Glutamatergic neuron (in vitro differentiated cells): ENCODE measurements at regions not wholly inside any gene's neighbourhood (a gene's known extent, or its start where the extent isn't known, plus 50 kb on each side); places are given as distances from the start of the nearest gene placed in this dataset.

ENCODE experiments used
- DNase-seq: peaks from one replicate; pipeline ENCODE4 v3.0.0; 2022
- H3K27ac Mint-ChIP-seq: one replicate; pipeline ENCODE4 v1.8.0; 2020; ENCODE audit warnings: mild to moderate bottlenecking, mixed read lengths, inconsistent platforms; ENCODE audit not compliant: unreplicated experiment
- H3K27me3 Mint-ChIP-seq: one replicate; pipeline ENCODE4 v1.8.0; 2020; ENCODE audit warnings: mild to moderate bottlenecking, moderate library complexity, mixed read lengths, inconsistent platforms; ENCODE audit not compliant: unreplicated experiment
- H3K36me3 Mint-ChIP-seq: one replicate; pipeline ENCODE4 v1.8.0; 2020; ENCODE audit warnings: mild to moderate bottlenecking, mixed read lengths, inconsistent platforms; ENCODE audit not compliant: unreplicated experiment
- H3K4me1 Mint-ChIP-seq: one replicate; pipeline ENCODE4 v1.8.0; 2020; ENCODE audit warnings: mild to moderate bottlenecking, low read depth, mixed read lengths, inconsistent platforms; ENCODE audit not compliant: unreplicated experiment
- H3K4me3 Mint-ChIP-seq: one replicate; pipeline ENCODE4 v1.8.0; 2020; ENCODE audit warnings: mild to moderate bottlenecking, mixed read lengths, inconsistent platforms; ENCODE audit not compliant: unreplicated experiment
- H3K9me3 Mint-ChIP-seq: one replicate; pipeline ENCODE4 v1.8.0; 2020; ENCODE audit warnings: mild to moderate bottlenecking, moderate library complexity, mixed read lengths, inconsistent platforms; ENCODE audit not compliant: unreplicated experiment
- TF ChIP-seq, protein P1 (sequence below): fragments of 200-600 bp; sonication (generic); IDR thresholded peaks from one replicate; pipeline ENCODE4 v1.5.0; 2021; ENCODE audit not compliant: partially characterized antibody, unreplicated experiment

DNA sequence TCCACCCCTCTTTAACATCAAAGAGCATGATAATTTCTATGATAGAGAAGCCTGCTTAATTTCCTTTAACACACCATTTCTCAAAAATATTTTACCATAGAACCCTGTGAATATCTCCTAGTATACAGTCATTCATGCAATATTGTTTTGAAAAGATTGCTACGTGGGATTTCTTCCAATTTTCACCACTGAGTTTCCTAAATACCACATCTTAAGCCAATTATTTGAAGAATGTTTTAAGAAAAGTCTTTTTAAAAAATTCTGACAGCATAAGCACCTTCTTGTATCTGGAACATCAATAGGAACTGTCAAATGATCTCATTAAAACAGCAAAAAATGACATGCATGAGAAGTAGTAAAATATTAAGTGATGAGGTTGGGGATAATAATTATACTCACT is 1126.7 kb downstream of the TUSC7 start:
- no peak overlapping the region for H3K27ac Mint-ChIP-seq
- H3K4me3 Mint-ChIP-seq = no peak overlapping the region
- H3K27me3 Mint-ChIP-seq = no peaks in the 10 kb centered on the region
- H3K9me3 Mint-ChIP-seq = no peaks in the 10 kb centered on the region
- H3K4me1 Mint-ChIP-seq = peaks cover 8% of the 10 kb centered on the region
- H3K36me3 Mint-ChIP-seq = no peaks in the 10 kb centered on the region
- no peak for DNase-seq
- TF ChIP-seq, protein P1, sequence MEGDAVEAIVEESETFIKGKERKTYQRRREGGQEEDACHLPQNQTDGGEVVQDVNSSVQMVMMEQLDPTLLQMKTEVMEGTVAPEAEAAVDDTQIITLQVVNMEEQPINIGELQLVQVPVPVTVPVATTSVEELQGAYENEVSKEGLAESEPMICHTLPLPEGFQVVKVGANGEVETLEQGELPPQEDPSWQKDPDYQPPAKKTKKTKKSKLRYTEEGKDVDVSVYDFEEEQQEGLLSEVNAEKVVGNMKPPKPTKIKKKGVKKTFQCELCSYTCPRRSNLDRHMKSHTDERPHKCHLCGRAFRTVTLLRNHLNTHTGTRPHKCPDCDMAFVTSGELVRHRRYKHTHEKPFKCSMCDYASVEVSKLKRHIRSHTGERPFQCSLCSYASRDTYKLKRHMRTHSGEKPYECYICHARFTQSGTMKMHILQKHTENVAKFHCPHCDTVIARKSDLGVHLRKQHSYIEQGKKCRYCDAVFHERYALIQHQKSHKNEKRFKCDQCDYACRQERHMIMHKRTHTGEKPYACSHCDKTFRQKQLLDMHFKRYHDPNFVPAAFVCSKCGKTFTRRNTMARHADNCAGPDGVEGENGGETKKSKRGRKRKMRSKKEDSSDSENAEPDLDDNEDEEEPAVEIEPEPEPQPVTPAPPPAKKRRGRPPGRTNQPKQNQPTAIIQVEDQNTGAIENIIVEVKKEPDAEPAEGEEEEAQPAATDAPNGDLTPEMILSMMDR = no peak

DNA sequence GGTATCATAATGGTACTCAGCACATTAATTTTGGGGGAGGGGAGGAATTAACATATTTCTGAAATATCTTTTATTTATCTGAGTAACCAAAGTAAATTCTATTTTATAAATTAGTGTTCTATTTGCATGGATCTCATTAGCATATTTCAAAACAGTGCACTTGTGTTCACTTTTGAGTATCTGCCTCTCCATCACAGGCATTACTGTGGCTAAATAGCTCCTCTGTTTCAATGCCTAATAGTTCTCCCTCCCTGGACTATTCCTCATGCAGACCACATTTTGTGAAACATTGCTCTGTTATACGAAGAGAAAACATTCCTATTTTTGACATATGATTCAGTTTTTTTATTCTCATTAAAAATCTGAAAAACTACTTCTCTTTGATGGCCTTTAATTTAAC is 1127.8 kb downstream of the TUSC7 start:
- DNase-seq = no peak
- H3K36me3 Mint-ChIP-seq = no peaks in the 10 kb centered on the region
- H3K4me3 Mint-ChIP-seq = no peak overlapping the region
- H3K9me3 Mint-ChIP-seq = no peaks in the 10 kb centered on the region
- no peak overlapping the region for H3K27ac Mint-ChIP-seq
- peaks cover 8% of the 10 kb centered on the region for H3K4me1 Mint-ChIP-seq
- H3K27me3 Mint-ChIP-seq = no peaks in the 10 kb centered on the region
- TF ChIP-seq, protein P1 = no peak

DNA sequence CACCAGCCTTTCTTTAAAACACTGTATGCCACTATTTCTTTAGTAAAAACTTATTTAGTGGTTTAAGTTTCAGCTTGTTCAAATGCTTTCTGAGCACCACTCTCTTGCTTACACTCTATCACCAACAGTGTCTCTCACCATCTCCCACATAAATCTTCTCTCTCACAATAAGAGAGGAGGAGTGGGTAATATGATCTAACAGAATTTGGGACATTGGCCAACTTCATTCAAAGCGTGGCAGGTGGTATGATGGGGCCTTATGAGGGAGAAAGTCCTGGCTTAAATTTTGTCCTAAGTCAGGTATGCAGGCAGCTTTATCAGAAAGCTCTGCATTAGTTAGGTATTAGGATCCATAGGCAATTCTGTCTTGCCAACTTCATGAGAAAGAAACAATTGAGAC is 1132.5 kb downstream of the TUSC7 start:
- peaks cover 5% of the 10 kb centered on the region for H3K4me1 Mint-ChIP-seq
- H3K27ac Mint-ChIP-seq = no peak overlapping the region
- no peaks in the 10 kb centered on the region for H3K36me3 Mint-ChIP-seq
- no peak overlapping the region for H3K4me3 Mint-ChIP-seq
- no peak for DNase-seq
- H3K27me3 Mint-ChIP-seq = no peaks in the 10 kb centered on the region
- no peaks in the 10 kb centered on the region for H3K9me3 Mint-ChIP-seq
- TF ChIP-seq, protein P1 = no peak

DNA sequence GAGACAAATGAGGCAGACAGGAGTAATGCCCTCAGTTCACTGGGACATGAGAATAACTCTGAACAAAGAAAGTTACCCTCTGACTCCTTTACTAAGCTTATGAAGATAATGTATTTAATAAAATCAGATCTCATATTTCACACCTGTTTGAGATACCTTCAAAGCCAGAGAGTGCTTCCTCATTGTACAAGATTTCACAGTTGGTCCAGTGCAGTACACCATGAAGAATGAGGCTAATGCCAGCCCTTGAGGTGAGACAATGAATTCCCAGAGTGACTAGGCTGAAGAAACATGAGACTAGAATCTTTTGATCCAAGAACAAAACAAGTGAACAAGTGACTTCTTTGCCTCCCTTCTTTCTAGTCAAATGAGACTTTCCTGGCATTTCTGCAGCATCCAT is 1133.8 kb downstream of the TUSC7 start:
- no peak for DNase-seq
- H3K4me3 Mint-ChIP-seq = no peak overlapping the region
- H3K9me3 Mint-ChIP-seq = no peaks in the 10 kb centered on the region
- H3K27me3 Mint-ChIP-seq = no peaks in the 10 kb centered on the region
- TF ChIP-seq, protein P1 = no peak
- H3K4me1 Mint-ChIP-seq = peaks cover 3% of the 10 kb centered on the region
- H3K36me3 Mint-ChIP-seq = no peaks in the 10 kb centered on the region
- H3K27ac Mint-ChIP-seq = no peak overlapping the region

DNA sequence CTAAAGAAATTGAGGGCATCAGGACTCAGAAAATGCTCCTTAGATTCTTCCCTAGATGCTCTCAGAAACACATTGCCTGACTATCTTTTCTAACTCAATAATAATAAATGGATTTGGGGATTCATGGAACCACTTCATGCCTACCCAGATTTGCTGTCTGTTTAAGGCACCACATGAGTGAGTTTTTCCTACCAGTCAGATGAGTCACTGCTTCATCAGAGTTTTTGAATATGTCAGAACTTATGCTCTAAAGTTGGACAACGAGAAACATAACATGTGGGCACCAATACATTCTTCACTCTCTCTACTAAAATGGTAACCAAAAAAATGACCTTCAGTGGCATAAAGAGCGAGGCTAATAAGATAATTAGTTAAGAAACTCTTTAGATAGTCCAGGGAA is 1135.1 kb downstream of the TUSC7 start:
- no peaks in the 10 kb centered on the region for H3K9me3 Mint-ChIP-seq
- H3K27ac Mint-ChIP-seq = no peak overlapping the region
- no peaks in the 10 kb centered on the region for H3K36me3 Mint-ChIP-seq
- H3K4me1 Mint-ChIP-seq = peaks cover 3% of the 10 kb centered on the region
- TF ChIP-seq, protein P1 = no peak
- no peak for DNase-seq
- no peaks in the 10 kb centered on the region for H3K27me3 Mint-ChIP-seq
- no peak overlapping the region for H3K4me3 Mint-ChIP-seq
